NB4 (cell line): ENCODE measurements at regions not wholly inside any gene's neighbourhood (a gene's known extent, or its start where the extent isn't known, plus 50 kb on each side); places are given as distances from the start of the nearest gene placed in this dataset.

Experiments used
- POLR2A ChIP-seq: IDR thresholded peaks from 2 replicates; pipeline ENCODE4 v1.6.1; 2011; ENCODE audit warnings: mild to moderate bottlenecking; ENCODE audit not compliant: insufficient read length; ENCODE audit errors: extremely low read depth
- TF ChIP-seq, protein P1 (sequence below): IDR thresholded peaks from one replicate; pipeline ENCODE4 v1.5.1; 2012; ENCODE audit warnings: low read depth, low read length

DNA sequence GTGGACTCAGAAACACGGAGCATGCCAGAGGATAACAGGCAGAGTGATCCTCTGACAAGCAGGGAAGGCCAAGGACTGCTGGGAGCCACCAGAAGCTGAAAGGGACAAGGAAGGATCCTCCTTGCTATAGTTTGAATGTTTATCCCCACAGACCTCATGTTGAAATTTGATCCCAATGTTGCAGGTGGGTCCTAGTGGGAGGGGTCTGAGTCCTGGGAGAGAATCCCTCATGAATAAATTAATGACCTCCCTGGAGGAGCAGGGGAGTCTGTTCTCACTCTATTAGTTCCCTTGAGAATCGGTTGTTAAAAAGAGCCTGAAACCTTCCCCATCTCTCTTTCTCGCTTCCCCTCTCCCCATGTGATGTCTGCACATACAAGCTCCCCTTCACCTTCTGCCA is 124.4 kb downstream of the FBXO15 start:
- TF ChIP-seq, protein P1, sequence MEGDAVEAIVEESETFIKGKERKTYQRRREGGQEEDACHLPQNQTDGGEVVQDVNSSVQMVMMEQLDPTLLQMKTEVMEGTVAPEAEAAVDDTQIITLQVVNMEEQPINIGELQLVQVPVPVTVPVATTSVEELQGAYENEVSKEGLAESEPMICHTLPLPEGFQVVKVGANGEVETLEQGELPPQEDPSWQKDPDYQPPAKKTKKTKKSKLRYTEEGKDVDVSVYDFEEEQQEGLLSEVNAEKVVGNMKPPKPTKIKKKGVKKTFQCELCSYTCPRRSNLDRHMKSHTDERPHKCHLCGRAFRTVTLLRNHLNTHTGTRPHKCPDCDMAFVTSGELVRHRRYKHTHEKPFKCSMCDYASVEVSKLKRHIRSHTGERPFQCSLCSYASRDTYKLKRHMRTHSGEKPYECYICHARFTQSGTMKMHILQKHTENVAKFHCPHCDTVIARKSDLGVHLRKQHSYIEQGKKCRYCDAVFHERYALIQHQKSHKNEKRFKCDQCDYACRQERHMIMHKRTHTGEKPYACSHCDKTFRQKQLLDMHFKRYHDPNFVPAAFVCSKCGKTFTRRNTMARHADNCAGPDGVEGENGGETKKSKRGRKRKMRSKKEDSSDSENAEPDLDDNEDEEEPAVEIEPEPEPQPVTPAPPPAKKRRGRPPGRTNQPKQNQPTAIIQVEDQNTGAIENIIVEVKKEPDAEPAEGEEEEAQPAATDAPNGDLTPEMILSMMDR = no peak
- TF ChIP-seq POLR2A = no peak
